SKM-1 (cell line): ENCODE measurements at regions not wholly inside any gene's neighbourhood (a gene's known extent, or its start where the extent isn't known, plus 50 kb on each side); places are given as distances from the start of the nearest gene placed in this dataset.
"Not testable (repeated sequence)": the region's sequence is repeated elsewhere in the genome, so short reads cannot be mapped to it uniquely, and the experiment has no call there.

ENCODE experiments used
- DNase-seq: peaks from one replicate; lab custom pipeline; 2025; ENCODE audit not compliant: unreplicated experiment; lab: John Stamatoyannopoulos, UW

- no peak for DNase-seq
These were observed 227.4 kb downstream of the DLEU7 start for GRCh38 chr13:50616101-50616500.

GRCh38 chr13:50617134-50617721, 226.3 kb downstream of the DLEU7 start:
- no peak for DNase-seq

- DNase-seq = no peak
These were observed 225.3 kb downstream of the DLEU7 start for GRCh38 chr13:50618206-50618605.

GRCh38 chr13:50626101-50626547, 217.4 kb downstream of the DLEU7 start:
- peak; percentile 14 for DNase-seq

- no peak for DNase-seq
These were observed 216.4 kb downstream of the DLEU7 start for GRCh38 chr13:50627111-50627510.

DNA sequence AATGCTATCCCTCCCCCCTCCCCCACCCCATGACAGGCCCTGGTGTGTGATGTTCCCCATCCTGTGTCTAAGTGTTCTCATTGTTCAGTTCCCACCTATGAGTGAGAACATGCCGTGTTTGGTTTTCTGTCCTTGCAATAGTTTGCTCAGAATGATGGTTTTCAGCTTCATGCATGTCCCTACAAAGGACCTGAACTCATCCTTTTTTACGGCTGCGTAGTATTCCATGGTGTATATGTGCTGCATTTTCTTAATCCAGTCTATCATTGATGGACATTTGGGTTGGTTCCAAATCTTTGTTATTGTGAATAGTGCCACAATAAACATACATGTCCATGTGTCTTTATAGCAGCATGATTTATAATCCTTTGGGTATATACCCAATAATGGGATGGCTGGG, 215.0 kb downstream of the DLEU7 start:
- not testable (repeated sequence) for DNase-seq

DNA sequence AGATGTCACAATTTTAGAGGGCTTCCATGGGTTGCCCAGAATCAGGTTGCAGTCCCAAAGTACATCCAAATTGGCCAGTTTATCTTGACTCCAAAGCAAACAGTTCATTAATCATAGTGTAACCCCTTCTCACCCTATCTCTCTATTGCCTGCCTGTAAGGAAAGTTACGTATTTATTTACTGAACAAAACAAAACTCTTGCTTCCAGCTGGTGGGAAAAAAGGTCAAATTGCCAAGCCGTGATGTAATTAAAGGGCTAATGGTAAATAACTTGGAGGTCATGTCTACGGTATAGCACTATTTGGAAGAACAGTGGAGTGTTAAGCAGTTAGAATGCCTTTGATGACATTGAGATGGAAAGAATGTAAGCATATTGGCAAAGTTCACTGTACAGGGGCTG, 214.0 kb downstream of the DLEU7 start:
- no peak for DNase-seq

- no peak for DNase-seq
These were observed 213.5 kb downstream of the DLEU7 start for GRCh38 chr13:50629966-50630365.

- no peak for DNase-seq
These were observed 212.5 kb downstream of the DLEU7 start for GRCh38 chr13:50631041-50631440.

GRCh38 chr13:50634339-50634738, 209.2 kb downstream of the DLEU7 start:
- no peak for DNase-seq

DNA sequence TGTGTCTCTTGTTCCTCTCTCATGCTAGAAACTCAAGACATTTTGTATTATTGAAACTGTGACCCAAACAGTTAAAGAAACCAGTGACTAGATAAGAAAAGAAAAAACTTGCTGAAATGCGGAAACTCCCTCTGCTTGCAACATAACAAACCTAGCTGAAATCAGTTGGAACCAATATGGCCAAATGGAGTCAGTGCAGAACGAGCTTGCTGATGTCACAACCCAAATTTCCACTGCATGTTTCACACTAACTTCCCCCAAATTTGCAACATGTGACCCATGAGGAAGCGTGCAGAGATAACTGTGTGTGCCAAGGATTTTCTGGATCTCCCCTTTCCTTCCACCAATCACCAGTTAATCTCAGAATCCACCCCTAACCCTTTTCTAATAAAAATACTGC, 208.0 kb downstream of the DLEU7 start:
- peak; percentile 98 for DNase-seq

GRCh38 chr13:50636007-50636704, 207.3 kb downstream of the DLEU7 start:
- peak; percentile 40 for DNase-seq

DNA sequence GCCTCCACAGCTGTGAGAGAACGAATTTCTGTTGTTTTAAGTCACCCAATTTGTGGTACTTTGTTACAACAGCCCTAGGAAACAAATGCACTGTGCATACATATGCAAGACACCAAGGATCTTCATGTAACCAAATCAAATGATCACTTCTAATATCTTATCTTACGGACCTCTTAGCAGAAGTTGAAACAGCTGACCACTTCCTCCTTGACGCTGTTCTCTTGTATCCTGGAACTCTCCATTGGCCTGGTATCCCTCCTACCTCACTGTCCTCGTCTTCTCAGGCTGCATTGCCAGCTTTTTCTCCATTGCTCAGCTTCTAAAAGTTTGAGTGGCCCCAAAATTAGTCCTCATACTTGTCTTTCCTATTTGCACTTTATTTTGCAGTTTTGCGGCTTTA, 200.4 kb downstream of the DLEU7 start:
- DNase-seq = no peak

DNA sequence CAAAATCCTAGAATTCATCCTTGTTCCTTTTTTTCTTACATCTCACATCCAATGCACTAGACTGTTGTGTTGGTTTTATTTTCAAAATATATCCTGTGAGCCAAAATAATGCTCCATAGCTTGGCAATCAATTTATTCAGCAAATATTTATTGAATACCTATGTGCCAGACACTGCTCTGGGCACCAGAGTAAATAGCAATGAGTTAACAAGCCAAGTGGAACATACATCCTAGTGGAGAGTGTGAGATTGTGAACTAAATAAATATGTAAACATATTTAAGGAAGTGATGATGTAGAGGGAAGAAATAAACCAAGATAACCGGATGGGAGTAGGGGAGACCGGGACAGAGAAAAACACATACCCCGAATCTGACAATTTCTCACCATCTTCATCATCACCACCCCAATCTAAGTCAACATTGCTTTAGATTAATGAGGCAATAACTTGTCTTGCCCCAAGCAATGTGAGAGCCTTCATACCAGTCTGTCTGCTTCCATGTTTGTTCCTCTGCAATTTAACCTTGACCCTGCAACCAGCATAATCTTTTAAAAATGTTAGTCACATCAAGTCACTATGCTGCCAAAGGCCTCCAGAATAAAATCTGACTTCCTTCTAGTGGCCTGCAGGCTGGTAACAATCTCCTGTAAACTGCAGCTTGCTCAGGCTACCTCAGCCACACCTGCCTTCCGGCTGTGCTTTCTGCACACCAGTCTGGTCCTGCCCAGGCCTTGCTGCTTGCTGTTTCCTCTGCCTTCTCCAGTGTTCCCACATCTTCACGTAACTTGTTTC, 199.2 kb downstream of the DLEU7 start:
- DNase-seq = no peak

DNA sequence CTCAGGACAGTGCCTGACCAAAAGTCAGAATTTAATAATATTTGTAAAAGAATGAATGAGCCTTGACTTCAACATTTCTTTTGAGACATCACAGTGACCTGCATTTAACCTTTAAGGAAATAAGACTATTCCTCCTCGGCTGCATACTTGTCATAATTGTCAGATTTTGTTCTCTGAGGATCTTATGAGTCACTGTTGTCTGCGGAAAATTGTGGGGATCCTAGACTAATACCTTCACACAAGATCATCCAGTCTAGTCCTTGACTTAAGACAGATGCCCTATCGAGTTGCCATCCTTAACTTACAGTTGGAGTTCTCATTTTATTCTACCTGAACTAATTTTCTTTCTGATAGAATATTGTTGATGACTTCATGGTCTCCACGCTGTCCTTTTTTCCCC, 198.4 kb downstream of the DLEU7 start:
- DNase-seq = no peak

DNA sequence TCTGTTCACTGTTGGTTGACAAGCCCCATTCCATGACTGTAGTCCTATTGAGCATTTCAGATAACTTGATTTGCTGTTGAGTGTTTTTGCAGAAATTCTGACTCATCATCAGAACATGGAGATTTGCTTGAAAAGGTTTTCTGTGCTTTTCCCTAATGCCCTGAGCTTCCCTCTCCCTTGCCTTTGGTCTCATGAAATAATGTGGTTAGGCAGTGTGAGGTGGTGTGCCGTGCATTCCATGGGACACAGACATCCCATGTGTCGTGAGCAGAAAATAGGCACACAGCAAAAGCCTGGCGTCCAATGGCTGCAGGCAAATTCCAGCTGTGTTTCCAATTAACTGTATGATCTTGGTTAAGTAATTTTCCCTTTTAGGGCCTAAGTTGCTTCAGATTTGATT, 197.4 kb downstream of the DLEU7 start:
- DNase-seq = no peak

DNA sequence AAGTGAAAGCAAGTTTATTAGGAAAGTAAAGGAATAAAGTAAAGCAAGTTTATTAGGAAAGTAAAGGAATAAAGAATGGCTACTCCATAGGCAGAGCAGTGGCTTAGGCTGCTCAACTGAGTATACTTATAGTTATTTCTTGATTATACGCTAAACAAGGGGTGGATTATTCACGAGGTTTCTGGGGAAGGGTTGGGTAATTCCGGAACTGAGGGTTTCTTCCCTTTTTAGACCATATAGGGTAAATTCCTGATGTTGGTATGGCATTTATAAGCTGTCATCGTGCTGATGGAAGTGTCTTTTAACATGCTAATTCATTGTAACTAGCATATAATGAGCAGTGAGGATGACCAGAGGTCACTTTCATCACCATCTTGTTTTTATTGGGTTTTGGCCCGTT, 194.3 kb downstream of the DLEU7 start:
- DNase-seq = no peak

DNA sequence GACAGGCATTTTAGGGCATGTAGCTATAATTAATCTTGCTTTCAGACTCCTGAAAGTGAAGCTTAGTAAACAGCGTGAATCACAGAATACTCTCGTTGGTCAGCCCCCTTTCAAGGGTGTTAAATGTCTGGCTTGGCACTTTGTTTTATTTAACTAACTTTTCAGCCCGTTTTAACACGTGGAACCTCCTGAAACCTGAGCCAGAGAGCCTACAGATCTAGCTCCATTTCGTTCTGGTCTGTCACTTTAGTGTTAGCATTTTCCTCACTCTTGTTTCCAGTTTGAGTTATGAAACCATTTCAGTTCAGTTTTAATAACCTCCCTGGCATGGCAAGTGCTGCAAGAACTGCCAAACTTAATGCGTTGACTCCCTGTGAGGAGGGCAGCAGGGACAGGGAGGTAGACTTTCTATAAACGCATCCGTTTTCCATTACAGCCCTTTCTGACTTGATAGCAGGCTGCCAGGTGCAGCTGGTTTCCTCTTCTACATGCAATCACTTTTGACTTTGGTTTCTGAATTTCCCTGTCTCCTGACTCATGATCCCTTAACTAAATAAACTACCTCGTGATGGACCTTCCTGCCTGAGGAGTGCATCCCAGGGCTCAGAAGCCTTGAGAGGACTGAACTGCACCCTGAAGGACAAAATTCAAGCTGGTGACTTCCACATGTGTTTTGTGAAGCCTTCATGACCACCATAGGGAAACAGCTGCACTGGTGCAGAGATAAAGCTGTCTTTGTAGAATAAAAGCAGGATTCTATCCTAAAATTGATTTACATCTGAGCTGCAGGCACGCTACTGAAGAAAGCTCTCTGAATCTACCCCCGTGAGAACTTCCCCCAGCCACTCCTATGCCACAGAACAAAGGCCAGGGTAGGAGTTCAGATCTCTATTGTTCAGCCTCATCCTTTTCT, 192.6 kb downstream of the DLEU7 start:
- no peak for DNase-seq

GRCh38 chr13:50651922-50652321, 191.6 kb downstream of the DLEU7 start:
- no peak for DNase-seq

GRCh38 chr13:50654331-50654730, 189.2 kb downstream of the DLEU7 start:
- no peak for DNase-seq

GRCh38 chr13:50661881-50662280, 181.6 kb downstream of the DLEU7 start:
- not testable (repeated sequence) for DNase-seq
